ENCODE measurements at regions not wholly inside any gene's neighbourhood (a gene's known extent, or its start where the extent isn't known, plus 50 kb on each side); places are given as distances from the start of the nearest gene placed in this dataset.
"Not testable (repeated sequence)": the region's sequence is repeated elsewhere in the genome, so short reads cannot be mapped to it uniquely, and the experiment has no call there.

- peak; percentile 36 to 82 (median 55) for DNase-seq (ENCODE audit: extremely low read depth in 1 of 4, low spot score in 3 of 4)
- peak; percentile 84 for ATAC-seq
- BruUV-seq (replicated peaks); H3K79me2 ChIP-seq (ENCODE audit: control insufficient read depth, insufficient read depth, low read length); H3K9ac ChIP-seq (ENCODE audit: insufficient read depth in 1 of 2, low read depth in 2 of 2, low read length in 2 of 2); H3K4me3 ChIP-seq; in situ Hi-C loops (cut with MboI); H3K27me3 ChIP-seq (ENCODE audit: control insufficient read depth in 2 of 2, insufficient read depth in 2 of 2, low read length in 2 of 2); CTCF ChIA-PET (ENCODE audit: low intra/inter-chr PET ratio); H4K20me1 ChIP-seq (replicated peaks; ENCODE audit: control insufficient read depth, insufficient read depth, low read length); H3K9me3 ChIP-seq (replicated peaks; ENCODE audit: control insufficient read depth, insufficient read depth, low read depth, low read length); H3K27ac ChIP-seq (ENCODE audit: extremely low read depth, low read depth, low read length); intact Hi-C loops (cut with micrococcal nuclease); H3K9me1 ChIP-seq (ENCODE audit: control insufficient read depth, insufficient read depth, low read length); POLR2A ChIA-PET; H3K4me2 ChIP-seq (ENCODE audit: insufficient read depth, low read length); H3K36me3 ChIP-seq (ENCODE audit: control insufficient read depth, insufficient read depth, low read length); H2AFZ ChIP-seq (ENCODE audit: low read depth, low read length); TF ChIP-seq TEAD4 (CRISPR knock-in tag; IDR thresholded peaks at IDR 0.05; ENCODE audit: borderline replicate concordance): not testable (repeated sequence)
- FAIRE-seq, result peak; percentile 95
- 6% methylated on average over 18 of the region's 25 CpGs for WGBS (ENCODE audit: insufficient coverage, low coverage, missing lambda C conversion rate)
- H3K4me1 ChIP-seq (replicated peaks in 1 of 2; ENCODE audit: control insufficient read depth in 2 of 2, insufficient read depth in 2 of 2, low read length in 2 of 2), result peaks cover 16 to 46% of the 10 kb centered on the region in 2 experiments; a peak in 4 of 5 replicates
- TF ChIP-seq TEAD4 (IDR thresholded peaks at IDR 0.05; ENCODE audit: low read length), result 0 out of 2 replicates have a peak, but pooled peaks have one; percentile 16
- 0 out of 4 replicates have a peak, but pooled peaks of 1 of the 2 experiments have one; percentile 16 for TF ChIP-seq NRF1 (conservative IDR thresholded peaks at IDR 0.05 in 1 of 2, IDR thresholded peaks at IDR 0.05 in 1 of 2)
- TF ChIP-seq TFAP4 (CRISPR knock-in tag; IDR thresholded peaks at IDR 0.05; ENCODE audit: borderline replicate concordance), result peak; percentile 80; the same call in 1 of the 2 replicates
- peak; percentile 44 for TF ChIP-seq CBFA2T2 (conservative IDR thresholded peaks at IDR 0.05)
- peak in 1 of 2 experiments; percentile 76; a peak in 2 of 4 replicates for TF ChIP-seq RCOR1 (IDR thresholded peaks at IDR 0.05; ENCODE audit: borderline replicate concordance in 1 of 2, low read depth in 2 of 2, low read length in 2 of 2)
- TF ChIP-seq SMAD4 (CRISPR knock-in tag; conservative IDR thresholded peaks at IDR 0.05), result peak; percentile 97
- TF ChIP-seq MAZ (CRISPR knock-in tag; conservative IDR thresholded peaks at IDR 0.05 in 1 of 2, IDR thresholded peaks at IDR 0.05 in 1 of 2), result peak; percentile 38 to 55; a peak in 1 of 4 replicates
- TF ChIP-seq TBL1XR1 (IDR thresholded peaks at IDR 0.05; ENCODE audit: low read length in 2 of 2), result peak in 1 of 2 experiments; percentile 65; a peak in 1 of 4 replicates
- peak; percentile 47 for TF ChIP-seq EP300 (IDR thresholded peaks at IDR 0.05; ENCODE audit: low read length)
- TF ChIP-seq MEIS2 (IDR thresholded peaks at IDR 0.05; ENCODE audit: partially characterized antibody), result peak; percentile 26
- peak; percentile 76 for TF ChIP-seq RFX1 (IDR thresholded peaks at IDR 0.05)
- peak; percentile 45; the same call in 1 of the 2 replicates for TF ChIP-seq CTBP1 (IDR thresholded peaks at IDR 0.05; ENCODE audit: borderline replicate concordance)
- 0 out of 2 replicates have a peak, but pooled peaks have one; percentile 51 for TF ChIP-seq AFF4 (CRISPR knock-in tag; IDR thresholded peaks at IDR 0.05)
- TF ChIP-seq TCF7L2 (IDR thresholded peaks at IDR 0.05; ENCODE audit: low read depth, low read length), result 0 out of 2 replicates have a peak, but pooled peaks have one; percentile 25
- peak; percentile 71 for TF ChIP-seq CXXC5 (CRISPR knock-in tag; IDR thresholded peaks at IDR 0.05)
- TF ChIP-seq TAL1 (IDR thresholded peaks at IDR 0.05), result peak; percentile 39; the same call in 1 of the 2 replicates
Observed at GRCh38 chr16:29182940-29183868, 198.4 kb downstream of the LAT start.

All from K562 (cell line).